ENCODE measurements at regions not wholly inside any gene's neighbourhood (a gene's known extent, or its start where the extent isn't known, plus 50 kb on each side); places are given as distances from the start of the nearest gene placed in this dataset.
A peak's percentile ranks its signal among the peaks of the same experiment; 100 is the strongest.

DNA sequence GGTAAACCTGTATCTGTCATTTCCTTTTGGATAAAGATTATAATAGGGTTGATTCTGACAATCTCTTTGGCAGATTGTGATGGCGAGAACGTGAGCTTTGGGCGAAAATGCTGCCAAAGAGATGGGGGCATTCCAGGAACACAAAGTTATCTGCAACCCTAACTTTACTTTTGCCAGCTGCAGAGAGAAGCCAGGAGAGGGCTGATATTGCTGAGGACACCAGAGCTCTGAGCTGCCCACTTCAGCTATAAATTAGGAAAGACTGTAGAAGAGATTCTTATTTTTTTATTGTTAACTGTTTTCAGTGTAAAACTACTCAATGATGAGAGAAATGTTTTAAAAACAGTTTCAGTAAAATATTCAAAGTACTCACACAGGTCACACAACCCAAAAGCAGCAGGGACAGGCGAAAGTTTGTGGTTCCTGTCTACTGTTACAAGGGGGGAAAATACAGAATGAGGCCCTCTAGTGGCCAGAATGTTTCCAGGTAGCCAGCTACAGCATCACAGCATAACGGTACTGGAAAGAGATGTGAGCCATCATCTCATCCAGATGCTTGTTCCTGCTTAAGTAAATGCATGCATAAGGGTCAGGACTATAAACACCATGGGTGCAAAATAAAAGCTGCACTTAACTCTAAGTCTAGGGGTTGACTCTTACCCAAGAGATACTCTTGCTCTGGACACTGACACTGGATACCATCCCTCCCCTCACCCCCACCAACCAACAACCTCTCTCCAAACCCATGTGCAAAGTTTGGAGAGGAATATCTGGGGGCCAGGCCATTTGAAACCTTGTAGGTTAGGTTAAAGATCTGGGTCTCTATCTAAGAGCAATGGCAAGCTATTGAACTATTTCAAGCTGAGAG is 498.4 kb downstream of the RMST start:
- TF ChIP-seq, protein P1, sequence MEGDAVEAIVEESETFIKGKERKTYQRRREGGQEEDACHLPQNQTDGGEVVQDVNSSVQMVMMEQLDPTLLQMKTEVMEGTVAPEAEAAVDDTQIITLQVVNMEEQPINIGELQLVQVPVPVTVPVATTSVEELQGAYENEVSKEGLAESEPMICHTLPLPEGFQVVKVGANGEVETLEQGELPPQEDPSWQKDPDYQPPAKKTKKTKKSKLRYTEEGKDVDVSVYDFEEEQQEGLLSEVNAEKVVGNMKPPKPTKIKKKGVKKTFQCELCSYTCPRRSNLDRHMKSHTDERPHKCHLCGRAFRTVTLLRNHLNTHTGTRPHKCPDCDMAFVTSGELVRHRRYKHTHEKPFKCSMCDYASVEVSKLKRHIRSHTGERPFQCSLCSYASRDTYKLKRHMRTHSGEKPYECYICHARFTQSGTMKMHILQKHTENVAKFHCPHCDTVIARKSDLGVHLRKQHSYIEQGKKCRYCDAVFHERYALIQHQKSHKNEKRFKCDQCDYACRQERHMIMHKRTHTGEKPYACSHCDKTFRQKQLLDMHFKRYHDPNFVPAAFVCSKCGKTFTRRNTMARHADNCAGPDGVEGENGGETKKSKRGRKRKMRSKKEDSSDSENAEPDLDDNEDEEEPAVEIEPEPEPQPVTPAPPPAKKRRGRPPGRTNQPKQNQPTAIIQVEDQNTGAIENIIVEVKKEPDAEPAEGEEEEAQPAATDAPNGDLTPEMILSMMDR (IDR thresholded peaks at IDR 0.05; ENCODE audit: extremely low read depth, insufficient read depth, missing control alignments): peak; percentile 76
- DNase-seq (ENCODE audit: low spot score): peak; percentile 17
- in situ Hi-C loops (cut with MboI; ENCODE audit: low pct_unique_long_range_greater_than_20kb, low sequenced_read_pairs, unreplicated experiment): loop anchor here (25.0 kb wide), 1 partner anchor 974 kb away; no protein-coding TSS in a partner anchor

- in situ Hi-C loops (cut with MboI; ENCODE audit: low pct_unique_long_range_greater_than_20kb, low sequenced_read_pairs, unreplicated experiment): loop anchor here (25.0 kb wide), 1 partner anchor 981 kb away; no protein-coding TSS in a partner anchor
- DNase-seq (ENCODE audit: low spot score): no peak
- TF ChIP-seq, protein P1 (IDR thresholded peaks at IDR 0.05; ENCODE audit: extremely low read depth, insufficient read depth, missing control alignments): no peak
Measured at GRCh38 chr12:97967831-97968230, 505.2 kb downstream of the RMST start.

DNA sequence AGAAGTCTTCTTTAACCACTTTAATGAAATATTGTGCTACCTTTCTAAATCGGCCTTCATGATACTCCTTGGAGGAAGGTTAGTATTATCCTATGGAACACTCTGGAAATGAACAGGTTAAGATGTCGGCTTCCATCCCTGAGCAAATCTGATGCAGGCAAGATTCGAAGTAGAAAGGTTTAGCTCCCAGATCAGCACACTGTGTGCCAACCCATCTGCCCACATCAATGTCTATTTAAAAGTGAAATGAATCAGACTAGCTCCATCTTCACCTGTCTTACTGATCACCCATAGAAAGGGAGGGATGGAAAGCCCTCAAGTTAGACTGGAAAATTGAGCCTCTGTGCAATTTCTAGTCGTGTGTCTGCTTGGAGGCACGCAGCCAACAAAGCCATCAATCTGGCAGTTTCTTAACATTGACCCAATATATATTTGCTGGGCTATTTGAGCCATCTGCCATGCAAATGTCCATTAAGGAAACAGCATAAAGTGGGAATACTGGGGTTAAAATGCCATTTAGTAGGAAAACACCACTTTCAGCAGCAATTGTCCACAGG is 506.1 kb downstream of the RMST start:
- TF ChIP-seq, protein P1 (IDR thresholded peaks at IDR 0.05; ENCODE audit: extremely low read depth, insufficient read depth, missing control alignments): no peak
- no peak for DNase-seq (ENCODE audit: low spot score)
- in situ Hi-C loops (cut with MboI; ENCODE audit: low pct_unique_long_range_greater_than_20kb, low sequenced_read_pairs, unreplicated experiment): loop anchor here (25.0 kb wide), 1 partner anchor 981 kb away; no protein-coding TSS in a partner anchor

DNA sequence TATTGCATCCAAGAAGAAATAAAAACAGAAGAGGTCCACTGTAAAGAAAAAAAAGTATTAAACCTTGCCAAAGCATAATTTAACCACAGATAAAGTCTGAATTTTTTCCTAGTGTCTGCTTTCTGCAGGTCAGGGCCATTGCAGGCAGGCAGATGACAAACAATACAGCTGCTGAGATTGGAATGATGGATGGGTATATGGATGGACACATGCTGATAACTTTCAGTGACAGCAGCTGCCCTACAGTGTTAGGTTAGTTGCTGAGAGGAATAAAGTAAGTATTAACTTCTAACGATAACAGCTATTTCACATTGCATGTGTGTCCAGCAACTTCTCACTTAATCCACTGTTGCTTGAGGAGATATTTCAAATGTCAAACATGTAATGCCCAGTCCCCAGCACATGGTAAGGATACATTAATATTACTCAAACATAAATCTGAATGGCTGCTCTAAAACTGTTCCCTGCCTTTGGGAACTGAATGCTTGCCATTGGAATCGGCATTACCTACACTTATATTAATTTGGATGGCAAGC is 515.3 kb downstream of the RMST start:
- in situ Hi-C loops (cut with MboI; ENCODE audit: low pct_unique_long_range_greater_than_20kb, low sequenced_read_pairs, unreplicated experiment): no loop called here
- no peak for DNase-seq (ENCODE audit: low spot score)
- TF ChIP-seq, protein P1 (IDR thresholded peaks at IDR 0.05; ENCODE audit: extremely low read depth, insufficient read depth, missing control alignments): no peak

- in situ Hi-C loops (cut with MboI; ENCODE audit: low pct_unique_long_range_greater_than_20kb, low sequenced_read_pairs, unreplicated experiment): no loop called here
Measured at GRCh38 chr12:97982684-97983083, 520.1 kb downstream of the RMST start.

DNA sequence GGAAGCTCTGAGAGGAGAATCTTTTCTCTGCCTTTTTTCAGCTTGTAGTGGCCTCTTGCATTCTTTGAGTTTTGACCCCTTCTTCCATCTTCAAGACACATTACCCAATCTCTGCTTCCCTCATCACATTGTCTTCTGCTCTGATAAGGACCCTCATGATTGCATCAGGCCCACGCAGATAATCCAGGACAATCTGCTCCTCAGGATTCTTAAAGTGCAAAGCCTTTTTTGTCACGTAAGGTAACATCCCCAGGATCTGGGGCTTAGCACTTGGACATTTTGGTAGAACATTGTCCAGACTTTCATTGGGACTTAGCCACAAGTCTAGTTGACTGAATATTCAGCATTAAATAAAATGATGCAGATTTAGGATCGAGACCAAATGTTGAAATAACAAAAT is 521.2 kb downstream of the RMST start:
- in situ Hi-C loops (cut with MboI; ENCODE audit: low pct_unique_long_range_greater_than_20kb, low sequenced_read_pairs, unreplicated experiment): no loop called here
- TF ChIP-seq, protein P1 (IDR thresholded peaks at IDR 0.05; ENCODE audit: extremely low read depth, insufficient read depth, missing control alignments): no peak
- DNase-seq (ENCODE audit: low spot score): no peak

More at GRCh38 chr12:97982684-97983083, 520.1 kb downstream of the RMST start:
- DNase-seq (ENCODE audit: low spot score): no peak
- TF ChIP-seq, protein P1 (IDR thresholded peaks at IDR 0.05; ENCODE audit: extremely low read depth, insufficient read depth, missing control alignments): no peak

Measured in GM13977 (cell line).